Esophagus squamous epithelium (tissue), 4 donors: ENCODE measurements at regions not wholly inside any gene's neighbourhood (a gene's known extent, or its start where the extent isn't known, plus 50 kb on each side); places are given as distances from the start of the nearest gene placed in this dataset.

Experiments used
- POLR2A ChIP-seq, 4 donors: fragments of 450-650 bp; IDR thresholded peaks; one replicate each; pipeline ENCODE4 v1.6.1; 2017; ENCODE audit warnings: antibody characterized with exemption in 4 of 4, mild to moderate bottlenecking in 4 of 4, moderate library complexity in 3 of 4
- TF ChIP-seq, protein P1 (sequence below), 6 experiments: fragments of 450-650 bp in 4 of 6; fragments of 200-600 bp in 2 of 6; sonication (generic) in 2 of 6; IDR thresholded peaks; one replicate each; pipeline ENCODE4 v1.5.1; 2016 to 2019; ENCODE audit warnings: antibody characterized with exemption in 6 of 6, mild to moderate bottlenecking in 4 of 6, moderate library complexity in 4 of 6

- TF ChIP-seq, protein P1, sequence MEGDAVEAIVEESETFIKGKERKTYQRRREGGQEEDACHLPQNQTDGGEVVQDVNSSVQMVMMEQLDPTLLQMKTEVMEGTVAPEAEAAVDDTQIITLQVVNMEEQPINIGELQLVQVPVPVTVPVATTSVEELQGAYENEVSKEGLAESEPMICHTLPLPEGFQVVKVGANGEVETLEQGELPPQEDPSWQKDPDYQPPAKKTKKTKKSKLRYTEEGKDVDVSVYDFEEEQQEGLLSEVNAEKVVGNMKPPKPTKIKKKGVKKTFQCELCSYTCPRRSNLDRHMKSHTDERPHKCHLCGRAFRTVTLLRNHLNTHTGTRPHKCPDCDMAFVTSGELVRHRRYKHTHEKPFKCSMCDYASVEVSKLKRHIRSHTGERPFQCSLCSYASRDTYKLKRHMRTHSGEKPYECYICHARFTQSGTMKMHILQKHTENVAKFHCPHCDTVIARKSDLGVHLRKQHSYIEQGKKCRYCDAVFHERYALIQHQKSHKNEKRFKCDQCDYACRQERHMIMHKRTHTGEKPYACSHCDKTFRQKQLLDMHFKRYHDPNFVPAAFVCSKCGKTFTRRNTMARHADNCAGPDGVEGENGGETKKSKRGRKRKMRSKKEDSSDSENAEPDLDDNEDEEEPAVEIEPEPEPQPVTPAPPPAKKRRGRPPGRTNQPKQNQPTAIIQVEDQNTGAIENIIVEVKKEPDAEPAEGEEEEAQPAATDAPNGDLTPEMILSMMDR (IDR thresholded peaks at IDR 0.05), result no peak
- TF ChIP-seq POLR2A (IDR thresholded peaks at IDR 0.05), result no peak
These were observed 173.0 kb downstream of the FOXL1 start for GRCh38 chr16:86751076-86752030.
